Astrocyte of the spinal cord (primary cell): ENCODE measurements at regions not wholly inside any gene's neighbourhood (a gene's known extent, or its start where the extent isn't known, plus 50 kb on each side); places are given as distances from the start of the nearest gene placed in this dataset.

Experiments
- DNase-seq: peaks from one replicate; pipeline ENCODE4 v3.0.0; 2011; ENCODE audit warnings: low read depth, low spot score
- H3K4me3 ChIP-seq: 2 replicates; pipeline ENCODE4 v1.5.1; 2011; ENCODE audit warnings: low read depth, mild to moderate bottlenecking, low read length, moderate library complexity
- CTCF ChIP-seq: IDR thresholded peaks from 2 replicates; pipeline ENCODE4 v1.5.1; 2012; ENCODE audit warnings: low read depth, mild to moderate bottlenecking, low read length, inconsistent platforms
- in situ Hi-C: cut with HindIII; loops from 2 replicates; pipeline ENCODE4 v1.10.0; 2017; ENCODE audit warnings: low sequenced_read_pairs

GRCh38 chr3:168859143-168859542 lies 763.4 kb upstream of the GOLIM4 start:
- in situ Hi-C loops = no loop called here
- no peak for DNase-seq
- no peak for TF ChIP-seq CTCF
- H3K4me3 ChIP-seq = no peak overlapping the region

GRCh38 chr3:168858327-168858726 lies 762.6 kb upstream of the GOLIM4 start:
- no peak overlapping the region for H3K4me3 ChIP-seq
- no peak for DNase-seq
- TF ChIP-seq CTCF = no peak
- in situ Hi-C loops = no loop called here

- no peak for DNase-seq
- in situ Hi-C loops = no loop called here
- no peak overlapping the region for H3K4me3 ChIP-seq
- no peak for TF ChIP-seq CTCF
Measured at GRCh38 chr3:168850109-168850508, 754.4 kb upstream of the GOLIM4 start.

GRCh38 chr3:168847291-168847883 lies 751.7 kb upstream of the GOLIM4 start:
- peak; percentile 48 for TF ChIP-seq CTCF
- peak; percentile 66 for DNase-seq
- in situ Hi-C loops = no loop called here
- no peak overlapping the region for H3K4me3 ChIP-seq

GRCh38 chr3:168844894-168845482 lies 749.3 kb upstream of the GOLIM4 start:
- TF ChIP-seq CTCF = no peak
- H3K4me3 ChIP-seq = no peak overlapping the region
- DNase-seq = no peak
- in situ Hi-C loops = no loop called here

- no peak for DNase-seq
- in situ Hi-C loops = no loop called here
- no peak overlapping the region for H3K4me3 ChIP-seq
- no peak for TF ChIP-seq CTCF
Measured at GRCh38 chr3:168844472-168844871, 748.7 kb upstream of the GOLIM4 start.
